ENCODE measurements at regions not wholly inside any gene's neighbourhood (a gene's known extent, or its start where the extent isn't known, plus 50 kb on each side); places are given as distances from the start of the nearest gene placed in this dataset.
A peak's percentile ranks its signal among the peaks of the same experiment; 100 is the strongest.

GRCh38 chr4:187544461-187545053 lies 451.0 kb upstream of the ZFP42 start:
- DNase-seq, result no peak

GRCh38 chr4:187547316-187547715 lies 448.3 kb upstream of the ZFP42 start:
- no peak for DNase-seq

- DNase-seq, result no peak
Measured at GRCh38 chr4:187550256-187550950, 445.2 kb upstream of the ZFP42 start.

GRCh38 chr4:187552781-187553180 lies 442.8 kb upstream of the ZFP42 start:
- DNase-seq, result no peak

GRCh38 chr4:187555174-187555573 lies 440.4 kb upstream of the ZFP42 start:
- no peak for DNase-seq

GRCh38 chr4:187558391-187558790 lies 437.2 kb upstream of the ZFP42 start:
- no peak for DNase-seq

GRCh38 chr4:187562345-187562744 lies 433.2 kb upstream of the ZFP42 start:
- DNase-seq, result no peak

GRCh38 chr4:187565416-187565815 lies 430.2 kb upstream of the ZFP42 start:
- DNase-seq, result no peak

- DNase-seq, result no peak
Measured at GRCh38 chr4:187569871-187570270, 425.7 kb upstream of the ZFP42 start.

GRCh38 chr4:187575706-187576105 lies 419.9 kb upstream of the ZFP42 start:
- DNase-seq, result no peak

GRCh38 chr4:187576751-187577150 lies 418.8 kb upstream of the ZFP42 start:
- no peak for DNase-seq

- DNase-seq, result no peak
Measured at GRCh38 chr4:187577941-187578480, 417.6 kb upstream of the ZFP42 start.

GRCh38 chr4:187586892-187587291 lies 408.7 kb upstream of the ZFP42 start:
- no peak for DNase-seq

- DNase-seq, result no peak
Measured at GRCh38 chr4:187598196-187598595, 397.4 kb upstream of the ZFP42 start.

- no peak for DNase-seq
Measured at GRCh38 chr4:187602339-187603092, 393.1 kb upstream of the ZFP42 start.

GRCh38 chr4:187603093-187604025 lies 392.2 kb upstream of the ZFP42 start:
- no peak for DNase-seq

- no peak for DNase-seq
Measured at GRCh38 chr4:187604984-187605383, 390.6 kb upstream of the ZFP42 start.

- DNase-seq, result peak; percentile 37 to 58
Measured at GRCh38 chr4:187606581-187606980, 389.0 kb upstream of the ZFP42 start.

GRCh38 chr4:187608001-187608421 lies 387.6 kb upstream of the ZFP42 start:
- DNase-seq, result no peak

GRCh38 chr4:187612301-187612700 lies 383.3 kb upstream of the ZFP42 start:
- no peak for DNase-seq

- DNase-seq, result no peak
Measured at GRCh38 chr4:187613089-187613839, 382.3 kb upstream of the ZFP42 start.

GRCh38 chr4:187615972-187616371 lies 379.6 kb upstream of the ZFP42 start:
- no peak for DNase-seq
